Transverse colon (tissue), 4 donors: ENCODE measurements at regions not wholly inside any gene's neighbourhood (a gene's known extent, or its start where the extent isn't known, plus 50 kb on each side); places are given as distances from the start of the nearest gene placed in this dataset.

Experiments used
- DNase-seq: peaks from one replicate; pipeline ENCODE4 v3.0.0-alpha.2; 2019
- H3K27ac ChIP-seq, 4 donors: fragments of 200-600 bp; sonication (generic); 2 replicates each; pipeline ENCODE4 v1.5.1; 2016 to 2018; ENCODE audit warnings: inconsistent platforms in 4 of 4
- H3K27me3 ChIP-seq: fragments of 200-600 bp; sonication (generic); 2 replicates; pipeline ENCODE4 v1.5.1; 2017; ENCODE audit warnings: inconsistent platforms
- H3K36me3 ChIP-seq, 4 donors: fragments of 200-600 bp; sonication (generic); 2 replicates each; pipeline ENCODE4 v1.5.1; 2017 to 2019; ENCODE audit warnings: inconsistent platforms in 4 of 4
- H3K4me1 ChIP-seq, 4 donors: fragments of 200-600 bp; sonication (generic); 2 replicates each; pipeline ENCODE4 v1.5.1; 2017 to 2020; ENCODE audit warnings: inconsistent platforms in 4 of 4
- H3K4me3 ChIP-seq, 4 donors: fragments of 200-600 bp; sonication (generic); 1 replicate in 1 of 4; 2 replicates in 3 of 4; pipeline versions ENCODE4 v1.5.1 to v1.6.1; 2017 to 2019; ENCODE audit warnings: inconsistent platforms in 4 of 4
- H3K9me3 ChIP-seq, 2 donors: fragments of 200-600 bp; sonication (generic); 2 replicates each; pipeline ENCODE4 v1.5.1; 2017 to 2019; ENCODE audit warnings: inconsistent platforms in 2 of 2
- EP300 ChIP-seq: sonication (generic); formaldehyde crosslinking; IDR thresholded peaks from one replicate; pipeline ENCODE4 v1.6.1; 2017; ENCODE audit warnings: antibody characterized with exemption, low read depth
- POLR2A ChIP-seq: fragments of 450-650 bp; IDR thresholded peaks from one replicate; pipeline ENCODE4 v1.6.1; 2016; ENCODE audit warnings: antibody characterized with exemption, mild to moderate bottlenecking, moderate library complexity
- POLR2AphosphoS5 ChIP-seq, 3 donors: sonication (generic); formaldehyde crosslinking; IDR thresholded peaks; one replicate each; pipeline ENCODE4 v1.6.1; 2016; ENCODE audit warnings: antibody characterized with exemption in 3 of 3
- WGBS, 2 donors: methylation state at CpG; one replicate each; pipeline ENCODE4 v1.1.5; 2018; ENCODE audit warnings: low coverage in 1 of 2; 5-methylcytosine and 5-hydroxymethylcytosine counted together
- in situ Hi-C, 4 donors: fragments of 200-750 bp; cut with MboI; loops; one replicate each; pipeline versions ENCODE4 v1.15.0 to v1.15.1; 2017; ENCODE audit warnings: low sequenced_read_pairs in 3 of 4, low pct_ligation_motif_present in 1 of 4, low pct_unique_long_range_greater_than_20kb in 1 of 4
- intact Hi-C: fragments of 100-400 bp; cut with DNase I; formaldehyde crosslinking; loops from one replicate; pipeline ENCODE4 v1.15.1; 2023; ENCODE audit warnings: low total_unique reads
- TF ChIP-seq, protein P1 (sequence below), 5 experiments: fragments of 200-600 bp in 3 of 5; fragments of 450-650 bp in 2 of 5; sonication (generic) in 3 of 5; IDR thresholded peaks; 1 replicate in 2 of 5; 2 replicates in 3 of 5; pipeline ENCODE4 v1.5.1; 2016 to 2017; ENCODE audit warnings: antibody characterized with exemption in 5 of 5, inconsistent platforms in 3 of 5, mild to moderate bottlenecking in 2 of 5, moderate library complexity in 1 of 5

DNA sequence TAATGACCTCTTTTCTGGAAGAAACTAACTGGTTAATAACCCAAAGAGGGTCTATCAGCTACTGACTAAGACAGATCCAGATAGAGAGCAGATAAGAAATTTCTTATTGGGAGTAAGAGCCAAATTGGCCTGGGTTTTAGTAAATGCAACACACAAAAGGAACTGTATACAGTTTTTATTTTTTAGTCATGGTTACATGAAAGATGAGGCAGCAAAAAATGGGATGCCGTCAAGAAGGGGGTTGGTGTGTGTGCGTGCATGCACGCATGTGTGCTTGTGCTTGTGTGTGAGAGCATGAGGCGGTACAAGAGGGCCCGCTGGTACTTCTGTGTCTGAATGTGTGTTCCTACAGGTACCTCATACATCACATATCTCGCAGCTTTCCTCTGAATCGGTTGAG lies 466.2 kb upstream of the HNRNPA3 start:
- in situ Hi-C loops, result no loop called here
- H3K4me1 ChIP-seq, result peaks cover 0 to 5% (median 0%) of the 10 kb centered on the region in 4 donors
- WGBS, 2 donors, result 93% methylated on average over 7 of the region's 7 CpGs; no CpG with 5 or more reads in 1 of the 2 donors
- no peak for DNase-seq
- H3K27ac ChIP-seq, result no peak overlapping the region
- H3K36me3 ChIP-seq, result no peaks in the 10 kb centered on the region
- no peak overlapping the region for H3K4me3 ChIP-seq
- TF ChIP-seq POLR2AphosphoS5 (IDR thresholded peaks at IDR 0.05) (no peak), EP300 (no peak), POLR2A (no peak)
- TF ChIP-seq, protein P1, sequence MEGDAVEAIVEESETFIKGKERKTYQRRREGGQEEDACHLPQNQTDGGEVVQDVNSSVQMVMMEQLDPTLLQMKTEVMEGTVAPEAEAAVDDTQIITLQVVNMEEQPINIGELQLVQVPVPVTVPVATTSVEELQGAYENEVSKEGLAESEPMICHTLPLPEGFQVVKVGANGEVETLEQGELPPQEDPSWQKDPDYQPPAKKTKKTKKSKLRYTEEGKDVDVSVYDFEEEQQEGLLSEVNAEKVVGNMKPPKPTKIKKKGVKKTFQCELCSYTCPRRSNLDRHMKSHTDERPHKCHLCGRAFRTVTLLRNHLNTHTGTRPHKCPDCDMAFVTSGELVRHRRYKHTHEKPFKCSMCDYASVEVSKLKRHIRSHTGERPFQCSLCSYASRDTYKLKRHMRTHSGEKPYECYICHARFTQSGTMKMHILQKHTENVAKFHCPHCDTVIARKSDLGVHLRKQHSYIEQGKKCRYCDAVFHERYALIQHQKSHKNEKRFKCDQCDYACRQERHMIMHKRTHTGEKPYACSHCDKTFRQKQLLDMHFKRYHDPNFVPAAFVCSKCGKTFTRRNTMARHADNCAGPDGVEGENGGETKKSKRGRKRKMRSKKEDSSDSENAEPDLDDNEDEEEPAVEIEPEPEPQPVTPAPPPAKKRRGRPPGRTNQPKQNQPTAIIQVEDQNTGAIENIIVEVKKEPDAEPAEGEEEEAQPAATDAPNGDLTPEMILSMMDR (IDR thresholded peaks at IDR 0.05), result no peak
- no peaks in the 10 kb centered on the region for H3K27me3 ChIP-seq
- intact Hi-C loops, result no loop called here
- H3K9me3 ChIP-seq, result no peaks in the 10 kb centered on the region

DNA sequence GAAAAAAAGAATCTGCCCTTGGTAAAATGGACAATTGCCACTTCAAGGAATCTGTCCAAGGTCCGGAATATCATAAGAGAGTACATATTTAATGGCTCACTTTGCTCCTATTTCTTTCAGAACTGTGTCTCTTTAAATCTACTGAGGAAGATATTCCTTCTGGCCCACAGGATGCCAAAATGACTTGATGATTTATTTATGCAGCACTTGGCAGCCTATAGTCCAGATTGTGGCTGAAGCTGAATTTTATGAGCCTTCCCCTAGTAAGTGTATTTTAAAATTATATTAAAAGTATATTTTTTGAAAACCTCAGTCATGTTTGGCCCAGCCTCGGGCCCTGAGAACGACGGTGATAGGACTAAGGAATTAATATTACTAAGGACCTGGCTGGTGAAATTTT lies 465.1 kb upstream of the HNRNPA3 start:
- in situ Hi-C loops, result no loop called here
- Histone ChIP-seq H3K27ac (no peak overlapping the region), H3K27me3 (no peaks in the 10 kb centered on the region), H3K4me1 (peaks cover 0 to 5% (median 0%) of the 10 kb centered on the region in 4 donors), H3K4me3 (no peak overlapping the region), H3K9me3 (no peaks in the 10 kb centered on the region), H3K36me3 (no peaks in the 10 kb centered on the region)
- TF ChIP-seq POLR2A, result no peak
- TF ChIP-seq POLR2AphosphoS5 (IDR thresholded peaks at IDR 0.05), result no peak
- TF ChIP-seq, protein P1 (IDR thresholded peaks at IDR 0.05), result no peak
- no peak for TF ChIP-seq EP300
- no peak for DNase-seq
- intact Hi-C loops, result no loop called here
- 65 to 71% methylated on average over 4 of the region's 4 CpGs for WGBS, 2 donors

DNA sequence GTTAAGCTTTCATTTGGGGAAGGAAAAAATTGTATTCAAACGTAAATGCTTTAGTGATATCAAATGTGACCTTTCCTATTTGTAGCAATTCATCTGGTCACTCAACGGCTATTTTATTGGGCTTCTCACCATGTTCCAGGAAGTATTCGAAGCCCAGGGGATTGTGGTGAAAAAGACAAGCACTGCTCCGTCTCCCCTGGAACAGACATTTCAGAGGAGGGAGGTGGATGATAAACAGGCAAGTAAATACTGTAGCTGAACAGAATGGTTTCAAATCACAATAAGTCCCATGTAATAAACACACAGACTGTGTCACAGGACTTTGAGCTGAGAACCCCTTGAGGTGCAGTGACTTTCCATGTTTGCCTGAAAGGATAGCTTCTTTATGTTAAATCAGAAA lies 464.7 kb upstream of the HNRNPA3 start:
- 46 to 48% methylated on average over 4 of the region's 4 CpGs for WGBS, 2 donors
- intact Hi-C loops (no loop called here), in situ Hi-C loops (no loop called here)
- Histone ChIP-seq H3K27me3 (no peaks in the 10 kb centered on the region), H3K4me1 (peaks cover 0 to 5% (median 0%) of the 10 kb centered on the region in 4 donors), H3K27ac (no peak overlapping the region), H3K36me3 (no peaks in the 10 kb centered on the region), H3K9me3 (no peaks in the 10 kb centered on the region), H3K4me3 (no peak overlapping the region)
- TF ChIP-seq POLR2AphosphoS5 (IDR thresholded peaks at IDR 0.05), result no peak
- TF ChIP-seq EP300, result no peak
- TF ChIP-seq POLR2A, result no peak
- TF ChIP-seq, protein P1 (IDR thresholded peaks at IDR 0.05), result no peak
- DNase-seq, result no peak

DNA sequence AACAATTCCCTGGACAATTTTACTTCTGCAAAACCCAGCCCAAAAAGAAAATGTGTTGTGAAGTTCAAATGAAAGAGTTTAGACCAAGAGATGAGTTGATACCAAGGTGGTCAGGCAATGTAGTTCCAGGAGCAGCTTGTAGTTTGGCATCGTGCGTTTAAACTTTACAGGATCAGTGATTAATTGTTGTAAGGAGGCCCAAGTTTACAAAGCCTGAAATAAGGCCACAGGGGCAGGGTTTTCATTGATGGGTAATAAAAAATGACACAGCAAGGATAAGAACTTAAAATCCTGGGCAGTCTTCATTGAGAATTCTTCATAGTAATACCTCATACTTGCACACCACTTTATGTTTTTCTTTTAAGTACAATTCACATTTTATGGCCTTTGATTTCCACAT lies 463.9 kb upstream of the HNRNPA3 start:
- Histone ChIP-seq H3K27ac (no peak overlapping the region), H3K4me3 (no peak overlapping the region), H3K4me1 (peaks cover 0 to 5% (median 0%) of the 10 kb centered on the region in 4 donors), H3K27me3 (no peaks in the 10 kb centered on the region), H3K36me3 (no peaks in the 10 kb centered on the region), H3K9me3 (no peaks in the 10 kb centered on the region)
- no peak for TF ChIP-seq POLR2A
- TF ChIP-seq POLR2AphosphoS5 (IDR thresholded peaks at IDR 0.05), result no peak
- no peak for TF ChIP-seq EP300
- TF ChIP-seq, protein P1 (IDR thresholded peaks at IDR 0.05), result no peak
- in situ Hi-C loops (no loop called here), intact Hi-C loops (no loop called here)
- DNase-seq, result no peak
- 32 to 50% methylated on average over 2 of the region's 2 CpGs for WGBS, 2 donors
